ENCODE measurements at regions not wholly inside any gene's neighbourhood (a gene's known extent, or its start where the extent isn't known, plus 50 kb on each side); places are given as distances from the start of the nearest gene placed in this dataset.

DNA sequence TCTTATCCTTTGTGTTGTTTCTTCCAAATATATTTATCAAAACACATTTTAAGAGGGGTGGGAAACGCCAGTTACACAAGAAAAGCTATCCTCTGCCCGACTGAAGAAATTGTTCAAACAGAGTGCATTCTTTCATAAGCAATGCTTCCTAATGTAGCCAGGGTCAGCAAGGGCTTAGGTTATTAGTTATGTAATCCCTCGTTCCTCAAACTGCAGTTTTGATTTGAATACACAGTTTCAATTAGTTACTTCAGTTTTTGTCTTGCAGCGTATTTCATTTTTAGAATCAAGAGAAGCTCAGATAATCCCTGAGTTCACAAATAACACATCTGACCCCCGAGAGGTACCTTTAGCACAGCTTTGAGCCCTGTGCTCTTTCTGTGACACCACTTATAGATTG is 141.7 kb upstream of the NRIP1 start:
- TF ChIP-seq POLR2A (IDR thresholded peaks at IDR 0.05; ENCODE audit: low read depth, low read length) (no peak), POLR2AphosphoS5 (IDR thresholded peaks at IDR 0.05; ENCODE audit: low read depth, low read length) (no peak), POU2F2 (IDR thresholded peaks at IDR 0.05; ENCODE audit: low read depth, low read length) (no peak)
